ENCODE measurements at regions not wholly inside any gene's neighbourhood (a gene's known extent, or its start where the extent isn't known, plus 50 kb on each side); places are given as distances from the start of the nearest gene placed in this dataset.

- no peak for TF ChIP-seq CTCF (IDR thresholded peaks at IDR 0.05)
- Mint-ChIP-seq H3K4me1 (ENCODE audit: low read depth) (peaks cover 10% of the 10 kb centered on the region), H3K36me3 (ENCODE audit: low read depth) (no peaks in the 10 kb centered on the region)
Measured at GRCh38 chr10:104574838-104575237, 66.3 kb upstream of the SORCS3 start.

DNA sequence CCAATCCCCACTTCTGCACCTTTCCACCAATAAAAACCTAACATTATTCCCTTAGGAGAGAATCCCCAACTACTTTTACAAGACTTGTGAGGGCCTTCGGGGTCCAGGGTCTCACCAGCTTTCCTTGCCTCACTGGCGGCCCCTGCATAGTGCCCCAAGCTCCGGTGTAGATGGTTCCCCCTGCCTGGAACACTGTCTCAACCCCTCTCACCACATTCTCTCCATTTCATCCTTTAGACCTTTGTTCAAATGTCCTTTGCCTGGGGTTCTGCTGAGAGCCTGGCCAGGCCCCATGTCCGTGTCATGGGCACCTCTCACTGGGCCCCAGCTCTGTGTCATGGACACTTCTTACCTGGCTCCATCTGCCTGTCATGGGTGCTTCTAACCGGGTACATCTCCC is 64.5 kb upstream of the SORCS3 start:
- Mint-ChIP-seq H3K27ac (no peak overlapping the region), H3K4me3 (no peak overlapping the region)

More at GRCh38 chr10:104574838-104575237, 66.3 kb upstream of the SORCS3 start:
- DNase-seq: no peak
- Mint-ChIP-seq H3K27ac (no peak overlapping the region), H3K4me3 (no peak overlapping the region), H3K9me3 (peaks cover 10% of the 10 kb centered on the region), H3K27me3 (ENCODE audit: insufficient read depth) (peaks cover 1% of the 10 kb centered on the region; the same call in 1 of the 2 replicates)

DNA sequence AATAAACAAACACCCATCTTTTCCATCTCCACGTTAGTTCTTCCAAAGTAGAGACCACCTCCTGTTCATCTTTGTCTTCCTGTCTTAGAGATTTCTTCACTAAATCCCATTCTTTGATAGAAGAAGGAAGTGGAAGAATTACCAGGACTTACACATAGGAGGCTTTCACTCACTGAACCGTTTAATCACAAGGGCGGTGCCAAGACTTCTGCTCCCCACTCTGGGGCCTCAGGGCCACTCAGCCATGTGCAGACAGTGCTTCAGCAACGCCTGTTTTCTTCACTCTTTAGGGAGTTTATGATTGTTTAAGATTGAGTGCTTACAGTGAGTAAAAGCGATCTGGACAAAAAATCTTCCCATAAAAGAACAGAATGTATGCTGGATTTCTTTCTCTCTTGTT is 63.9 kb upstream of the SORCS3 start:
- Mint-ChIP-seq H3K27me3 (ENCODE audit: insufficient read depth) (no peaks in the 10 kb centered on the region), H3K4me3 (no peak overlapping the region), H3K27ac (no peak overlapping the region), H3K4me1 (ENCODE audit: low read depth) (peaks cover 33% of the 10 kb centered on the region), H3K36me3 (ENCODE audit: low read depth) (no peaks in the 10 kb centered on the region), H3K9me3 (no peaks in the 10 kb centered on the region)
- DNase-seq: no peak
- TF ChIP-seq CTCF (IDR thresholded peaks at IDR 0.05): no peak

More for the DNA sequence above, 64.5 kb upstream of the SORCS3 start:
- Mint-ChIP-seq H3K27me3 (ENCODE audit: insufficient read depth) (peaks cover 1% of the 10 kb centered on the region; the same call in 1 of the 2 replicates), H3K4me1 (ENCODE audit: low read depth) (peaks cover 27% of the 10 kb centered on the region), H3K36me3 (ENCODE audit: low read depth) (no peaks in the 10 kb centered on the region), H3K9me3 (no peaks in the 10 kb centered on the region)
- TF ChIP-seq CTCF (IDR thresholded peaks at IDR 0.05): no peak
- no peak for DNase-seq

DNA sequence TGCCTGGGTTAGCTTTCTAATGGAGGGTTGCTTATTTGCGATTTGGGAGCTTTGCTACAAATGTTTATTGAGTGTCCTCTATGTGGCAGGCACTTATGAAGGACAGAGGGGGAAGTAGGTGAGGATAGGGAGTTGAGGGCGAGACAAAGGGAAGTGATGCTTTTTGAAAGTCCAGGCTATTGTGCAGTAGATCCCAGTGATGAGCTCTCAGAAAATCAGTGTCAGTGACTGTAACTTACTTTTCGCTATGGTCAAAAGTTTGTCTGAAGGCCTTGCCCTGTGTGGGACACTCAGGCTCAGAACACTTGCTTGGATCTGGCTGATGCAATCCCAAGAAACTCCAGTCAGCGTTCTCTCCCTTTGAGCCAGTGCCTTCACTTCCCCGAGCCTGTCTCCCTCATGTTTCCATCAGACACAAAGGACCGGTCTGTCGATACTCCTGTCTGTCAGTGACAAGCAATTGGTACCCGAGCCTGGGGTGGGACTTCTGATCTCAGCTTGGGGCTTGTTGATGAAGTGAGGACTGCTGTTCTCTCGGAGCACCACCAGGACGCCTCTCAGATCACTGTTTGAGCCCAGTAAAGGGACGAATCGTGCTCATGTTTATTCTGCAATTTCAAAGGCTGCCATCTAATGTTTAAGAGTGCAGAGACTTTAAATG is 63.1 kb upstream of the SORCS3 start:
- Mint-ChIP-seq H3K27ac (no peak overlapping the region), H3K9me3 (no peaks in the 10 kb centered on the region), H3K4me3 (no peak overlapping the region), H3K36me3 (ENCODE audit: low read depth) (no peaks in the 10 kb centered on the region), H3K27me3 (ENCODE audit: insufficient read depth) (peaks cover 3% of the 10 kb centered on the region), H3K4me1 (ENCODE audit: low read depth) (peaks cover 41% of the 10 kb centered on the region)
- no peak for DNase-seq
- TF ChIP-seq CTCF (IDR thresholded peaks at IDR 0.05): peak; percentile 34

DNA sequence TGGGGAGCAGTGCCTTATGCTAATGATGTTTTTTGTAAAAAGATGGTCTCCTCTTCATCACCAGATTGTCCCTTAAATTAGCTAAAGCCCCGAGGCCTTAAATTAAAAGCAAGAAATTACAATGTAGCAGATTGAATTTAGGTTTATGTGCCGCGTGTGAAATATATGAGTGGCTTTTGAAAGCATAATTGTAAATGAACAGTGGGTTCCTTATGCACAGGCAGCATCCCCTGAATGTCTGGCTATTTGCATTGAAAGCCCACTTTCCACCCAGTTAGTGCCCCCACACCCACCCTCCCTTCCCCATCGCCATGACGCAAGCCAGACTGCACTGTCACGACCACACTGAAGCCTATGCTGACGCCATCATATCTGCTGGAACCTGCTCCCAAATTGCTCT is 62.4 kb upstream of the SORCS3 start:
- no peak for DNase-seq
- H3K27me3 Mint-ChIP-seq (ENCODE audit: insufficient read depth): peaks cover 3% of the 10 kb centered on the region
- no peak for TF ChIP-seq CTCF (IDR thresholded peaks at IDR 0.05)
- no peak overlapping the region for H3K27ac Mint-ChIP-seq
- no peaks in the 10 kb centered on the region for H3K9me3 Mint-ChIP-seq
- no peak overlapping the region for H3K4me3 Mint-ChIP-seq
- peaks cover 46% of the 10 kb centered on the region for H3K4me1 Mint-ChIP-seq (ENCODE audit: low read depth)
- H3K36me3 Mint-ChIP-seq (ENCODE audit: low read depth): no peaks in the 10 kb centered on the region
